ENCODE measurements at regions not wholly inside any gene's neighbourhood (a gene's known extent, or its start where the extent isn't known, plus 50 kb on each side); places are given as distances from the start of the nearest gene placed in this dataset.

GRCh38 chrX:138037548-138037947, 471.6 kb downstream of the ZIC3 start:
- TF ChIP-seq, protein P1, sequence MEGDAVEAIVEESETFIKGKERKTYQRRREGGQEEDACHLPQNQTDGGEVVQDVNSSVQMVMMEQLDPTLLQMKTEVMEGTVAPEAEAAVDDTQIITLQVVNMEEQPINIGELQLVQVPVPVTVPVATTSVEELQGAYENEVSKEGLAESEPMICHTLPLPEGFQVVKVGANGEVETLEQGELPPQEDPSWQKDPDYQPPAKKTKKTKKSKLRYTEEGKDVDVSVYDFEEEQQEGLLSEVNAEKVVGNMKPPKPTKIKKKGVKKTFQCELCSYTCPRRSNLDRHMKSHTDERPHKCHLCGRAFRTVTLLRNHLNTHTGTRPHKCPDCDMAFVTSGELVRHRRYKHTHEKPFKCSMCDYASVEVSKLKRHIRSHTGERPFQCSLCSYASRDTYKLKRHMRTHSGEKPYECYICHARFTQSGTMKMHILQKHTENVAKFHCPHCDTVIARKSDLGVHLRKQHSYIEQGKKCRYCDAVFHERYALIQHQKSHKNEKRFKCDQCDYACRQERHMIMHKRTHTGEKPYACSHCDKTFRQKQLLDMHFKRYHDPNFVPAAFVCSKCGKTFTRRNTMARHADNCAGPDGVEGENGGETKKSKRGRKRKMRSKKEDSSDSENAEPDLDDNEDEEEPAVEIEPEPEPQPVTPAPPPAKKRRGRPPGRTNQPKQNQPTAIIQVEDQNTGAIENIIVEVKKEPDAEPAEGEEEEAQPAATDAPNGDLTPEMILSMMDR (IDR thresholded peaks at IDR 0.05), result no peak
- no peak for TF ChIP-seq POLR2A (IDR thresholded peaks at IDR 0.05)
